ENCODE measurements at regions not wholly inside any gene's neighbourhood (a gene's known extent, or its start where the extent isn't known, plus 50 kb on each side); places are given as distances from the start of the nearest gene placed in this dataset.
"Not testable (repeated sequence)": the region's sequence is repeated elsewhere in the genome, so short reads cannot be mapped to it uniquely, and the experiment has no call there.

- peak; percentile 63 for DNase-seq (ENCODE audit: low read depth)
- in situ Hi-C loops (cut with HindIII; ENCODE audit: low pct_unique_long_range_greater_than_20kb, low sequenced_read_pairs), result no loop called here
These were observed 342.7 kb upstream of the PABPC4L start for GRCh38 chr4:134544303-134544770.

GRCh38 chr4:134540588-134540987 is 339.0 kb upstream of the PABPC4L start:
- DNase-seq (ENCODE audit: low read depth), result no peak
- in situ Hi-C loops (cut with HindIII; ENCODE audit: low pct_unique_long_range_greater_than_20kb, low sequenced_read_pairs), result no loop called here

- DNase-seq (ENCODE audit: low read depth), result no peak
- in situ Hi-C loops (cut with HindIII; ENCODE audit: low pct_unique_long_range_greater_than_20kb, low sequenced_read_pairs), result no loop called here
These were observed 338.2 kb upstream of the PABPC4L start for GRCh38 chr4:134539729-134540231.

DNA sequence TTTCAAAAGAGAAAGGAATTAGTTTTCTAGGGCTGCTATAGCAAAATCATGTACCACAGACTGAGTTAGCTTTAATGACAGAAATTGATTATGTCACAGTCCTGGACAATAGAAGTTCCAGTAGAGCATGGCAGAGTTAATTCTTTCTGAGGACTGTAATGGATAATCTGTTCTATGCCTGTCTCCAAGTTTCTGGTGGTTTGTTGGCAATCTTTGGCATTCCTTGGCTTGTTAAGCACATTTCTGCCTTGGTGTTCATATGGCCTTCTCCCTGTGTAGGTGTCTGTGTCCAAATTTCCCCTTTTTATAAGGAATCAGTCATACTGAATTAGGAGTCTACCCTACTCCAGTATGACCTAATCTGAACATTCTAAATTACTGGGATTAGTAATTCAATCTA is 336.1 kb upstream of the PABPC4L start:
- DNase-seq (ENCODE audit: low read depth), result no peak
- in situ Hi-C loops (cut with HindIII; ENCODE audit: low pct_unique_long_range_greater_than_20kb, low sequenced_read_pairs), result no loop called here

DNA sequence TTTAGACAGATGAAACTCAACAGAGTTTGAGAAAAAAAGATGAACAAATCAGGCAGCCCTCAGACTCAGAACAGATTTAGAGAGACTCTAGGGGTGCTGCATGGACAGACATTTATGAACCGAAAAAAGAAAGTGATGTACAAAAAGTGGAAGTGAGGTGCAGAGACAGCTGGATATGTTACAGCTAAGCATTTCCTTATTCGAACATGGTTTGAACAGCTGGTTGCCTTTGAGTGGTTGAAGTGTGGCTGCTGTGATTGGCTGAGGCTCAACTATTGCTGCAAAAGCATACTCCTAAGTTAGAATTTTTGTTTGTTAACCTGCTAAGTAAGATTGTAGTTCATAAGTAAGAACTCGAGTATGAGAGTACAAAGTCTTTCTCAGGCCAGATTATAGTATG is 331.5 kb upstream of the PABPC4L start:
- in situ Hi-C loops (cut with HindIII; ENCODE audit: low pct_unique_long_range_greater_than_20kb, low sequenced_read_pairs), result no loop called here
- DNase-seq (ENCODE audit: low read depth), result no peak

GRCh38 chr4:134531013-134531412 is 329.4 kb upstream of the PABPC4L start:
- in situ Hi-C loops (cut with HindIII; ENCODE audit: low pct_unique_long_range_greater_than_20kb, low sequenced_read_pairs), result no loop called here
- DNase-seq (ENCODE audit: low read depth), result no peak

- in situ Hi-C loops (cut with HindIII; ENCODE audit: low pct_unique_long_range_greater_than_20kb, low sequenced_read_pairs), result no loop called here
- DNase-seq (ENCODE audit: low read depth), result no peak
These were observed 328.0 kb upstream of the PABPC4L start for GRCh38 chr4:134529629-134530028.

DNA sequence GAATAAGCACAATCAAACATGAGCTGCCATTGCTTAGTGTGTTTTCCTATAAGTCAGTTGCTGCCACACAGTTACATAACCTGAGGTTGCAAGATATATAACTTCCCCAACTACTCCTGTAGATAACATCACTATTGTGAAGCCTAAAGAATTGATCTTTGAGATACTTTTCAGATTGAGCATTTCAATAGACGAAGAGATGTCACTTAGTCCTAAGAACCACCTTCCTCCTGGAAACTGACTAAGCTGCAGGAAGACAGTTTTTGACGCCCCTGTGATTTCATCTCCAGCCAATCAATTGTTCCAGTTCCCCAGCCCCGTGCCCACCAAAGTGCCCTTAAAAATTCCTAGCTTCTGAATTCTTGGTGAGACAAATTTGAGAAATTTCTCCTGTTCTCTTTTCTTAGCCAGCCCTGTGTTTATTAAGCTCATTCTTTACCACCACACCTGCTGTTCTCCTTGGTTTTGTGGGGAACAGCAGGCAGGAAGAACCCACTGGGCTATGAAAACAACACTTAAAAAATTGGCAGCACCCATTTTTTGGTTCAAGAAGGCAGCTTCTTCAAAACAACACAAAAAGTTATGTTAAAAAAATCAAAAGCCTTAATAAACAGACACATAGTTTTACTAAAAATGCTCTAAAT is 317.1 kb upstream of the PABPC4L start:
- no peak for DNase-seq (ENCODE audit: low read depth)
- in situ Hi-C loops (cut with HindIII; ENCODE audit: low pct_unique_long_range_greater_than_20kb, low sequenced_read_pairs), result no loop called here

- in situ Hi-C loops (cut with HindIII; ENCODE audit: low pct_unique_long_range_greater_than_20kb, low sequenced_read_pairs), result no loop called here
- DNase-seq (ENCODE audit: low read depth), result no peak
These were observed 309.0 kb upstream of the PABPC4L start for GRCh38 chr4:134510544-134510943.

DNA sequence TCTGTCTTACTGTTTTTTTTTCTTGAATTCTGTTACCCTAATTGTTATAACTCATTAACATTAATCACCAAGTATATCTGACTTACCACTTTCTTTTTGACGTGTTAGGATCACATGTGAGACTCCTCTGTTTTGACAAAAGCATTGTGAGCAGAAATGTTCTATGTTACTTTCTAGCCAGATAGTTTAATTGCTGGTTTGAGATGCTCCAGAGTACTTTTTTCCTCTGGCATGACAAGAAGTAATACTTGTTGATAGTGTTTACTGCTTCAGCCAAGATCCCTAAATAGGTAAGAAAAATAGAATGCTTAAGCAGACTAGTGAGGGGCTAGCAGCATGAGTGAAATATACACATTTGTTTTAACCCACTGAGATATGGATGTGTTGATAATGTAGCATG is 303.9 kb upstream of the PABPC4L start:
- DNase-seq (ENCODE audit: low read depth), result no peak
- in situ Hi-C loops (cut with HindIII; ENCODE audit: low pct_unique_long_range_greater_than_20kb, low sequenced_read_pairs), result no loop called here

- in situ Hi-C loops (cut with HindIII; ENCODE audit: low pct_unique_long_range_greater_than_20kb, low sequenced_read_pairs), result no loop called here
- no peak for DNase-seq (ENCODE audit: low read depth)
These were observed 300.5 kb upstream of the PABPC4L start for GRCh38 chr4:134501973-134502643.

- DNase-seq (ENCODE audit: low read depth); in situ Hi-C loops (cut with HindIII; ENCODE audit: low pct_unique_long_range_greater_than_20kb, low sequenced_read_pairs): not testable (repeated sequence)
These were observed 299.9 kb upstream of the PABPC4L start for GRCh38 chr4:134501488-134501887.

- DNase-seq (ENCODE audit: low read depth), result no peak
- in situ Hi-C loops (cut with HindIII; ENCODE audit: low pct_unique_long_range_greater_than_20kb, low sequenced_read_pairs), result no loop called here
These were observed 297.5 kb upstream of the PABPC4L start for GRCh38 chr4:134499074-134499473.

DNA sequence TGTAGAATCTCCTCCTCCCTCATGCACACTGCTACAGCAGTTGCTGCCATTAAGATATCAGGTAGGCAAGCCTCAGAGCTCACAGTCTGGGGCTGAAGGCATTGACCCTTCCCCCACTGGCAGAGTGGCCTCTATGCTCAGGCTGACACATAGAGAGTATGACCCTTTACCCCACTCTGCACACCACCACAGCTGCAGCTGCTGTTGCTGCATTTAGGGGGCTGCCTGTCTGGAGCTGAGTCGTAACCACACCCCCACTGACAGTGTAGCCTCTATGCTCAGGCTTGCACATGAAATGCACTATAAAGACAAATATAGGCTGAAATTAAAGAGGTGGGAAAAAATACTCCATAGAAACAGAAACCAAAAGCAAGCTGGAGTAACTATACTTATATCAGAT is 289.3 kb upstream of the PABPC4L start:
- in situ Hi-C loops (cut with HindIII; ENCODE audit: low pct_unique_long_range_greater_than_20kb, low sequenced_read_pairs), result no loop called here

GRCh38 chr4:134483514-134483913 is 281.9 kb upstream of the PABPC4L start:
- DNase-seq (ENCODE audit: low read depth); in situ Hi-C loops (cut with HindIII; ENCODE audit: low pct_unique_long_range_greater_than_20kb, low sequenced_read_pairs): not testable (repeated sequence)

More for the DNA sequence above, 289.3 kb upstream of the PABPC4L start:
- no peak for DNase-seq (ENCODE audit: low read depth)

DNA sequence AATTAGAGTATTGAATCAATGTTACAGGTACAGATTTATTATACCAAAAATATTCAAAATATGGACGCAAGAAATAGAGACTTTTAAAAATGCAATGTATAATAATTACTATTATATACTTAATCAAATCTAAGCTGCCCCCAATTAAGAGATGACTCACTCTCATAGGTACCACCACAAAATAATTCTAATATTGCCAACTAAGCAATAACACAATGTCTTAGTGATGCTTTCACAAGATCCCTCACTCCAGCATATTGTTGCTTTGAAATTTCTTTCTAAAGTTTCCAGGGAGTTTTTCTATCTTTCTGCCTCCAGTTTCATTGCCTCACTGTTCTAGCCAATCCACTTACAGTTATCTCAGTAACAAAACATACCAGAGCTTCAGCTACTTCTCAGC is 270.0 kb upstream of the PABPC4L start:
- in situ Hi-C loops (cut with HindIII; ENCODE audit: low pct_unique_long_range_greater_than_20kb, low sequenced_read_pairs), result no loop called here
- DNase-seq (ENCODE audit: low read depth), result no peak

DNA sequence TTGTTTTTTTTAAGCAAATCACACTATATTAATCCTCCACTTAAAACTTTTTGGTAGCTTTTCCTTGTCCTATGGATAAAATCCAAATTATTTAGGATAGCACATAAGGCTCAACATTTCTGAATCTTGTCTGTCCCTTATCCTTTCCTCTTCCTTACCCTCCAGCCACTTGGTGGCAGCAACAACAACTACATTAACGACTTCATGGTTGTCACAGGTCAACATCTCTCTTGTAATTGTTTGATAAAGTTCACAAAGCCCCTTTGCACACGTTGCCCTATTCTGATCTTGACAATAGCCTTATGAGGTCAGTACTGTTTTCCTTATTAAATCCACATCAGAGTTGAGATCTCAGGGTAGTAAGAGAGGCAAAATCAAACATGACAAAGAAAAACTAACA is 269.0 kb upstream of the PABPC4L start:
- no peak for DNase-seq (ENCODE audit: low read depth)
- in situ Hi-C loops (cut with HindIII; ENCODE audit: low pct_unique_long_range_greater_than_20kb, low sequenced_read_pairs), result no loop called here

- no peak for DNase-seq (ENCODE audit: low read depth)
- in situ Hi-C loops (cut with HindIII; ENCODE audit: low pct_unique_long_range_greater_than_20kb, low sequenced_read_pairs), result no loop called here
These were observed 263.8 kb upstream of the PABPC4L start for GRCh38 chr4:134465417-134465816.

DNA sequence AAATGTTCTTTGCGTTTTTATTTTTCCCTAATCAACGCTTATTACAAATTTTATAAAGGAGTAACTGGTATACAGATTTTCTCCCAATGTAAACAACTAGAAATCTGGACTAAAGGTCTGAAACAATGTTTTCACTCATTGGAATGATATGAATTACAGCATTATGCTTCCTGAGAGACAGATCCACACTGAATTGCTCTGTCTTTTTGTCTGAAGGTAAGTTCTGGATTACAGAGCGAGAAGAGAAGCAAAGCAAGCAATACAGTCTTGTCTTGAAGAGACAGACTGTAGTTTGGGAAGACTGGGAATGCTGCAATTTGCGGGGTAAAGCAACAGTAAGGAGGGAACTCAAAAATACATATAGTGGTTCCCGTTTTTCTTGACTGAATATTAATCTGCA is 262.2 kb upstream of the PABPC4L start:
- in situ Hi-C loops (cut with HindIII; ENCODE audit: low pct_unique_long_range_greater_than_20kb, low sequenced_read_pairs), result no loop called here
- DNase-seq (ENCODE audit: low read depth), result no peak

DNA sequence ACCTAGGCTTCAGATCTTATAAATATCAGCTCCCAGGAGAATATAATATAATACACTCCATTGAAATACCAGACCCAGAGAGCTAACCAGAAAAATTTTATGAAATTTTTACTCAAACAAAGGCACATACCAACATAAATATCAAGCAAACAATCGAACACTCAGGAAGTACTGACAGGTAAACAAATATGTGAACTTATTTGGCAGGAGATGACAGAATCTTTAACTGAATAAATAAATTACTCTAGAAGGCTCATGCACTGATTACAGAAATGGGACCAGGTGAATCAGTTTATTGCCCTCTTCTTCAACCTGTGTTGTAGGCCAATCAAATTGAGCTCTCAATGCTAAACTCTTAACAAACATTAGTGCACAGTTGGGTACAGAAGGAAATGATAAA is 225.2 kb upstream of the PABPC4L start:
- no peak for DNase-seq (ENCODE audit: low read depth)
- in situ Hi-C loops (cut with HindIII; ENCODE audit: low pct_unique_long_range_greater_than_20kb, low sequenced_read_pairs), result no loop called here
